Kidney epithelial cell (primary cell): ENCODE measurements at regions not wholly inside any gene's neighbourhood (a gene's known extent, or its start where the extent isn't known, plus 50 kb on each side); places are given as distances from the start of the nearest gene placed in this dataset.

Experiments
- DNase-seq: peaks from one replicate; pipeline ENCODE4 v3.0.0-alpha.2; 2010; ENCODE audit warnings: low read depth
- H3K27me3 ChIP-seq: 2 replicates; pipeline ENCODE4 v1.6.0; 2011; ENCODE audit warnings: low read length; ENCODE audit not compliant: control insufficient read depth, insufficient read depth
- H3K36me3 ChIP-seq: 2 replicates; pipeline ENCODE4 v1.5.1; 2011; ENCODE audit warnings: low read length; ENCODE audit not compliant: control insufficient read depth, insufficient read depth
- H3K4me3 ChIP-seq: 2 replicates; pipeline ENCODE4 v1.5.1; 2011; ENCODE audit warnings: low read depth, mild to moderate bottlenecking, control low read depth, low read length
- TF ChIP-seq, protein P1 (sequence below): IDR thresholded peaks from 2 replicates; pipeline ENCODE4 v1.5.1; 2011; ENCODE audit warnings: mild to moderate bottlenecking, moderate library complexity, low read length, control low read depth, inconsistent platforms; ENCODE audit not compliant: insufficient read depth, poor library complexity, severe bottlenecking

DNA sequence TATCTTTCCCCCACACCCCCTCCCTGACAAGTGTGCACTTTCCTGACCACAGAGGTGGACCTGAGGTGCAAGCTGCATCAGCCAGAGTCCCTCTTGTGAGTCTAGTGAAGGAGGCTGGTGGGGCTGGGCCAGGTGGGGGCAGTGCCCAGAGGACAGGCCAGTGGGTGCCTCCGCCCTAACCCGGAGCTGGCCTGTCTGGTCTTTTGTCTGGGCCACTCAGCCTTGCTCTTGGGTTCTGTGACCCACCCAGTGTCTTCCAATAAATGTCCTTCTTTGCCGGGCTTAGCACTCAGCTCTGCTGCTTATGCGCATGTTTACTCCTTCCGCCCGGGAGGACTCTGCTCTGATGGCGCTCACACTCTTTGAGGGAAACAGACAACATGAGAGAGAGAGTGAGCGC lies 526.2 kb downstream of the TBC1D22A start:
- TF ChIP-seq, protein P1, sequence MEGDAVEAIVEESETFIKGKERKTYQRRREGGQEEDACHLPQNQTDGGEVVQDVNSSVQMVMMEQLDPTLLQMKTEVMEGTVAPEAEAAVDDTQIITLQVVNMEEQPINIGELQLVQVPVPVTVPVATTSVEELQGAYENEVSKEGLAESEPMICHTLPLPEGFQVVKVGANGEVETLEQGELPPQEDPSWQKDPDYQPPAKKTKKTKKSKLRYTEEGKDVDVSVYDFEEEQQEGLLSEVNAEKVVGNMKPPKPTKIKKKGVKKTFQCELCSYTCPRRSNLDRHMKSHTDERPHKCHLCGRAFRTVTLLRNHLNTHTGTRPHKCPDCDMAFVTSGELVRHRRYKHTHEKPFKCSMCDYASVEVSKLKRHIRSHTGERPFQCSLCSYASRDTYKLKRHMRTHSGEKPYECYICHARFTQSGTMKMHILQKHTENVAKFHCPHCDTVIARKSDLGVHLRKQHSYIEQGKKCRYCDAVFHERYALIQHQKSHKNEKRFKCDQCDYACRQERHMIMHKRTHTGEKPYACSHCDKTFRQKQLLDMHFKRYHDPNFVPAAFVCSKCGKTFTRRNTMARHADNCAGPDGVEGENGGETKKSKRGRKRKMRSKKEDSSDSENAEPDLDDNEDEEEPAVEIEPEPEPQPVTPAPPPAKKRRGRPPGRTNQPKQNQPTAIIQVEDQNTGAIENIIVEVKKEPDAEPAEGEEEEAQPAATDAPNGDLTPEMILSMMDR, result no peak
- Histone ChIP-seq H3K27me3 (peaks cover 6% of the 10 kb centered on the region), H3K36me3 (no peaks in the 10 kb centered on the region), H3K4me3 (no peak overlapping the region)
- no peak for DNase-seq

DNA sequence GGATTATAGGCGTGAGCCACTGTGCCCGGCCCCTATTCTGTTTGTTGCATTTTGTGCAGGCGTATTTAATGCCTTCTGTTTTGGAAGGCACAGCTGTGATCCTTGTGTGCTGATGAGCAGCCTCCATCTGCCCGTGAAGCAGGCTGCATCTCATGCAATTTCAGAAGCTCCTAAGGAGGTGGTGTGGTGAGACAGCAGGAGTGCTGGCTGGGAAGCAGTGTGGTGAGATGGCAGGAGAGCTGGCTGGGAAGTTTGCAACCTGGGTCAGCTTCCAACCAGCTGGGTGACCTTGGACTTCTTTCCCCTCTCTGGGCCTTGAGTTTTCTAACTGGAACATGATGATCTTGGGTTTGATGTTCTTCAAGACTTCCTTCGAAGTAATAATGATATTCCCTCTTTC lies 525.1 kb downstream of the TBC1D22A start:
- TF ChIP-seq, protein P1, result no peak
- Histone ChIP-seq H3K36me3 (no peaks in the 10 kb centered on the region), H3K27me3 (peaks cover 6% of the 10 kb centered on the region), H3K4me3 (no peak overlapping the region)
- DNase-seq, result no peak

DNA sequence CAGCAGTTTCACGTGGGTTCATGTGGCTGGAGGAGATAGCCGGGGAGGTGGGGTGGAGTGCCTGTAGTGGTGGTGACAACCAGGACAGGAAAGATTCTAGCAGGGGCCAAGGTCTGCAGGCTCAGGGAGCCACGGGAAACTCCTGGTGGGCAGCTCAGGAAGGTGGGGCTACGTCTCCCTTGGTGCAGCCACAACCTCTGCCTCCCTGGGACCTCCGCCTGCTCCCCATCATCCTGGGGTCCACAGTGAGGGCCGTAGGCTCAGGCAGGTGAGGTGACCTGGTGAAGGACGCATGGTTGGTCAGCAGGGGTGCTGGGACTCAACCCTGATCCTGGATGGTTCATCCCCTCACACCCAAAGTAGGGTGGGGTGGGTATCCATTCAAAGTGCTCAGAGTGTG lies 524.1 kb downstream of the TBC1D22A start:
- Histone ChIP-seq H3K4me3 (no peak overlapping the region), H3K27me3 (peaks cover 6% of the 10 kb centered on the region), H3K36me3 (no peaks in the 10 kb centered on the region)
- TF ChIP-seq, protein P1, result no peak
- DNase-seq, result no peak

DNA sequence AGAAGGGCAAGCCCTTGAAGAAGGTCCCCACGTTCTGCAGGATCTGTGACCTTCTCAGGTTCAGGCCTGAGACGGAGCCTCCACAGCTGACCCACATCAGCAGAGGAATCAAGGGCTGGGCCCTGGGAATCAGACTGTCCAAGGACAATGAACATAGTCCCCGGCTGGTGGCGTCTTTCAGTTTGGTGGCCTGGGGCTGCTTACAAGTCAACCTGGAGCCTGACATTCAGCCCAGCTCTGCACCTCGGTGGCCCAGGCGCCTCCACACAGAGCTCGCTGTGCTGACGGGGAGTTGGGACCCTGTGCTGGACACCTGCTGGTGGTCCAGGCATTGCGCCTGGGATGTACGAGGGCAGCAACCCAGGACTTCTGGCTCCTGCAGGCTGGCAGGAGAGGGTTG lies 523.5 kb downstream of the TBC1D22A start:
- TF ChIP-seq, protein P1, result no peak
- DNase-seq, result no peak
- no peak overlapping the region for H3K4me3 ChIP-seq
- H3K27me3 ChIP-seq, result peaks cover 6% of the 10 kb centered on the region
- no peaks in the 10 kb centered on the region for H3K36me3 ChIP-seq

DNA sequence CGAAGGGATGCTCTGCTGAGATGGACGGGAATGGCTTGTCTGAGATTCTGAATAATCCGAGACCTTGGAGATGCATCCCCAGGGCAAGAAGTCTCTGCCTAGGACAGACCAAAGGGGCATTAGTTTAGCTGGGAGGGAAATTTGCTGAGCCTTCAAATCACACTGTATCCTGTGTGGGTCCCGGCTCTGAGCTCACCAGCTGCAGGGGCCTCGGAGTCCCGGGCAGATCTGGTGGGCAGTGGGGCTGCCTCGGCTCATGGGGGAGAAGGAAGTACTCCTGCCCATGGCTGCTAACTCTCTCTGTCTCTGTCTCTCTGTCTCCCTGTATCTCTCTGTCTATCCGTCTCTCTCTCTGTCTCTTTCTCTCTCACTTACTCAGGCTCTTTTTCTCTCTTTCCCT lies 522.4 kb downstream of the TBC1D22A start:
- TF ChIP-seq, protein P1, result no peak
- Histone ChIP-seq H3K27me3 (peaks cover 6% of the 10 kb centered on the region), H3K4me3 (no peak overlapping the region), H3K36me3 (no peaks in the 10 kb centered on the region)
- DNase-seq, result no peak

DNA sequence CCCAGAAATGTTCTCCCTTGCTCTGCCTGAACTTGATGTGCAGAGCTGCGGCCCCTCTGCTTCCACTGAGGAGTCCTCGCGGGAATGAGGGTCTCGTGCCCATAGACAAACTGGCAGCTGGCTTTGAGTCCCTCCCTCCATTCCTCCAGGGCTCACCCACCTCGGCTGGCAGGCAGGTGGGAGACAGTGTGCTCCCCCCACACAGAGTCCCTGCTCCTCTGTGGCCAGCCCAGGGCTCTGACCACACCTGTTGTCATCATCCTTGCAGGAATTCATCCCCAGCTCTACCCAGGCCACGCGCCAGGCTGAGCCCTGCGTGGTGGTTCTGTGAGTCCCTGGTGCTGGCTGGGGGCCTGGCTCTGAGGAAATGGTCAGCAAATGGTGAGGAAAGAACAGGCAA lies 521.9 kb downstream of the TBC1D22A start:
- TF ChIP-seq, protein P1, result no peak

More for the DNA sequence above, 521.9 kb downstream of the TBC1D22A start:
- DNase-seq, result no peak
- Histone ChIP-seq H3K36me3 (no peaks in the 10 kb centered on the region), H3K4me3 (no peak overlapping the region), H3K27me3 (peaks cover 4% of the 10 kb centered on the region)
